IMR-90 (cell line): ENCODE measurements at regions not wholly inside any gene's neighbourhood (a gene's known extent, or its start where the extent isn't known, plus 50 kb on each side); places are given as distances from the start of the nearest gene placed in this dataset.

Experiments used
- ATAC-seq: fragments of 200-7000 bp; cut with Tn5 transposase; 2 replicates; pipeline ENCODE4 v1.9.1; 2020; ENCODE audit warnings: low read depth, mild to moderate bottlenecking, moderate library complexity
- BruUV-seq: library from RNA; stranded (reverse); fragments of 400-500 nt; replicated peaks from 2 replicates; lab custom pipeline; 2021; lab: Mats Ljungman, UMichigan
- CTCF ChIA-PET: fragments of 300-600 bp; formaldehyde crosslinking; extraction: SDS; loops from one replicate; lab custom pipeline; 2021; ENCODE audit warnings: antibody characterized with exemption; lab: Yijun Ruan, JAX
- POLR2A ChIA-PET: fragments of 300-600 bp; sonication (Branson Sonifier 250); formaldehyde crosslinking; loops from one replicate; lab custom pipeline; 2022; ENCODE audit warnings: antibody characterized with exemption; ENCODE audit not compliant: unreplicated experiment; lab: Charles Lee
- DNase-seq: peaks from one replicate; pipeline ENCODE4 v3.0.0; 2013
- H2AFZ ChIP-seq: replicated peaks from 2 replicates; pipeline ENCODE3; 2013; ENCODE audit warnings: low read length, mild to moderate bottlenecking; ENCODE audit not compliant: poor library complexity
- H2AK5ac ChIP-seq: 2 replicates; pipeline ENCODE4 v1.6.1; 2013; ENCODE audit warnings: low read depth, low read length, inconsistent platforms
- H2AK9ac ChIP-seq: replicated peaks from 2 replicates; pipeline ENCODE3; 2013; ENCODE audit warnings: mild to moderate bottlenecking, low read depth, low read length, moderate library complexity; ENCODE audit not compliant: poor library complexity
- H2BK120ac ChIP-seq: 2 replicates; pipeline ENCODE4 v1.6.1; 2013; ENCODE audit warnings: low read depth, low read length, inconsistent platforms
- H2BK15ac ChIP-seq: 3 replicates; pipeline ENCODE4 v1.6.1; 2013; ENCODE audit warnings: low read depth, low read length, inconsistent platforms
- H2BK20ac ChIP-seq: 2 replicates; pipeline ENCODE4 v1.6.1; 2013; ENCODE audit warnings: low read depth, mild to moderate bottlenecking, inconsistent platforms, low read length, moderate library complexity
- H2BK5ac ChIP-seq: 2 replicates; pipeline ENCODE4 v1.6.1; 2013; ENCODE audit warnings: mild to moderate bottlenecking, low read depth, low read length, inconsistent platforms; ENCODE audit not compliant: poor library complexity, severe bottlenecking
- H3K14ac ChIP-seq: replicated peaks from 2 replicates; pipeline ENCODE4 v1.6.1; 2013; ENCODE audit warnings: low read depth, low read length, inconsistent platforms
- H3K18ac ChIP-seq: 2 replicates; pipeline ENCODE4 v1.6.1; 2013; ENCODE audit warnings: low read depth, low read length, control low read depth
- H3K23ac ChIP-seq: 2 replicates; pipeline ENCODE4 v1.6.1; 2013; ENCODE audit warnings: low read depth, low read length, inconsistent platforms
- H3K27ac ChIP-seq: 2 replicates; pipeline ENCODE4 v1.5.1; 2013; ENCODE audit warnings: mild to moderate bottlenecking, control low read depth, low read length; ENCODE audit not compliant: insufficient read depth
- H3K27me3 ChIP-seq: 2 replicates; pipeline ENCODE4 v1.6.1; 2013; ENCODE audit warnings: low read length; ENCODE audit not compliant: control insufficient read depth, insufficient read depth
- H3K36me3 ChIP-seq: 2 replicates; pipeline ENCODE4 v1.6.1; 2013; ENCODE audit warnings: low read length, mixed read lengths; ENCODE audit not compliant: control insufficient read depth, insufficient read depth
- H3K4ac ChIP-seq: 2 replicates; pipeline ENCODE4 v1.6.1; 2013; ENCODE audit warnings: low read depth, low read length, inconsistent platforms
- H3K4me1 ChIP-seq: 2 replicates; pipeline ENCODE4 v1.6.1; 2013; ENCODE audit warnings: low read length, mixed read lengths; ENCODE audit not compliant: control insufficient read depth, insufficient read depth
- H3K4me2 ChIP-seq: 2 replicates; pipeline ENCODE4 v1.6.1; 2013; ENCODE audit warnings: low read depth, mild to moderate bottlenecking, control low read depth, low read length, moderate library complexity
- H3K4me3 ChIP-seq: 2 replicates; pipeline ENCODE4 v1.5.1; 2013; ENCODE audit warnings: low read depth, mild to moderate bottlenecking, control low read depth, low read length, moderate library complexity; ENCODE audit not compliant: insufficient read depth
- H3K56ac ChIP-seq: 2 replicates; pipeline ENCODE4 v1.6.1; 2013; ENCODE audit warnings: low read length, inconsistent platforms; ENCODE audit not compliant: insufficient read depth; ENCODE audit errors: extremely low read depth
- H3K79me1 ChIP-seq, 2 experiments: 2 replicates each; pipeline ENCODE4 v1.6.1; 2013; ENCODE audit warnings: low read length in 2 of 2, inconsistent platforms in 1 of 2, low read depth in 1 of 2
- H3K9ac ChIP-seq: 2 replicates; pipeline ENCODE4 v1.6.1; 2013; ENCODE audit warnings: low read depth, low read length, control low read depth
- H3K9me1 ChIP-seq: 2 replicates; pipeline ENCODE4 v1.6.1; 2013; ENCODE audit warnings: low read length, inconsistent platforms; ENCODE audit not compliant: insufficient read depth
- H3K9me3 ChIP-seq: 2 replicates; pipeline ENCODE4 v1.6.1; 2013; ENCODE audit warnings: low read length; ENCODE audit not compliant: control insufficient read depth, insufficient read depth
- H4K20me1 ChIP-seq: 2 replicates; pipeline ENCODE4 v1.6.1; 2013; ENCODE audit warnings: low read length, inconsistent platforms; ENCODE audit not compliant: insufficient read depth
- H4K5ac ChIP-seq: 2 replicates; pipeline ENCODE4 v1.6.1; 2013; ENCODE audit warnings: mild to moderate bottlenecking, low read depth, low read length, control low read depth
- H4K8ac ChIP-seq, 2 experiments: 2 replicates each; pipeline ENCODE4 v1.6.1; 2013; ENCODE audit warnings: low read depth in 2 of 2, low read length in 2 of 2, control low read depth in 1 of 2, inconsistent platforms in 1 of 2
- H4K91ac ChIP-seq: 2 replicates; pipeline ENCODE4 v1.6.1; 2013; ENCODE audit warnings: low read depth, low read length, inconsistent platforms; ENCODE audit not compliant: insufficient read depth
- BHLHE40 ChIP-seq: fragments of 150-350 bp; IDR thresholded peaks from 2 replicates; pipeline ENCODE4 v1.6.1; 2016; ENCODE audit warnings: mild to moderate bottlenecking, low read depth, low read length
- FOS ChIP-seq: fragments of 150-350 bp; IDR thresholded peaks from 2 replicates; pipeline ENCODE4 v1.6.1; 2016; ENCODE audit warnings: low read depth, low read length
- MAZ ChIP-seq: IDR thresholded peaks from 2 replicates; pipeline ENCODE4 v1.6.1; 2012; ENCODE audit warnings: low read depth, mild to moderate bottlenecking, low read length, improper control_type of control experiment, moderate library complexity, borderline replicate concordance
- MXI1 ChIP-seq: IDR thresholded peaks from 2 replicates; pipeline ENCODE4 v1.6.1; 2012; ENCODE audit warnings: low read depth, mild to moderate bottlenecking, low read length, moderate library complexity, borderline replicate concordance
- POLR2A ChIP-seq: IDR thresholded peaks from 2 replicates; pipeline ENCODE4 v1.6.1; 2012; ENCODE audit warnings: mild to moderate bottlenecking, low read depth, low read length
- RAD21 ChIP-seq: IDR thresholded peaks from 2 replicates; pipeline ENCODE4 v1.6.1; 2012; ENCODE audit warnings: low read length, improper control_type of control experiment
- RCOR1 ChIP-seq: IDR thresholded peaks from 2 replicates; pipeline ENCODE4 v1.6.1; 2012; ENCODE audit warnings: mild to moderate bottlenecking, low read length, improper control_type of control experiment; ENCODE audit not compliant: insufficient replicate concordance
- RFX5 ChIP-seq: IDR thresholded peaks from 2 replicates; pipeline ENCODE4 v1.8.0; 2012; ENCODE audit warnings: low read depth, mild to moderate bottlenecking, low read length, moderate library complexity
- SMC3 ChIP-seq: fragments of 150-350 bp; IDR thresholded peaks from 2 replicates; pipeline ENCODE4 v1.6.1; 2016; ENCODE audit warnings: low read depth, mild to moderate bottlenecking, antibody characterized with exemption, low read length, moderate library complexity
- WGBS, 2 experiments: methylation state at CpG; one replicate each; pipeline versions ENCODE4 v1.1.5 to v1.1.7; 2013; ENCODE audit warnings: missing lambda C conversion rate in 2 of 2; ENCODE audit not compliant: insufficient read length in 1 of 2; ENCODE audit errors: extremely low coverage in 2 of 2; 5-methylcytosine and 5-hydroxymethylcytosine counted together
- dilution Hi-C: fragments of 300-500 bp; cut with HindIII; formaldehyde crosslinking; loops from one replicate; pipeline ENCODE4 v1.14.3; 2018; ENCODE audit warnings: low sequenced_read_pairs; ENCODE audit not compliant: unreplicated experiment
- in situ Hi-C: fragments of 300-500 bp; cut with MboI; formaldehyde crosslinking; loops from 3 replicates; pipeline ENCODE4 v1.14.3; 2019; ENCODE audit warnings: low sequenced_read_pairs, inconsistent platforms, mixed read lengths
- intact Hi-C: fragments of 100-400 bp; cut with micrococcal nuclease; formaldehyde crosslinking; loops from 2 replicates; pipeline ENCODE4 v1.10.0; 2022
- TF ChIP-seq, protein P1 (sequence below): conservative IDR thresholded peaks from 2 replicates; pipeline ENCODE4 v1.5.1; 2012; ENCODE audit warnings: mild to moderate bottlenecking, low read depth, low read length, improper control_type of control experiment
- TF ChIP-seq, protein P2 (sequence below): fragments of 150-350 bp; IDR thresholded peaks from 2 replicates; pipeline ENCODE4 v1.6.1; 2017; ENCODE audit warnings: mild to moderate bottlenecking, antibody characterized with exemption, low read length, low read depth
- TF ChIP-seq, protein P3 (sequence below): fragments of 150-350 bp; IDR thresholded peaks from 2 replicates; pipeline ENCODE4 v1.6.1; 2016; ENCODE audit warnings: low read depth, mild to moderate bottlenecking, low read length, moderate library complexity, borderline replicate concordance

DNA sequence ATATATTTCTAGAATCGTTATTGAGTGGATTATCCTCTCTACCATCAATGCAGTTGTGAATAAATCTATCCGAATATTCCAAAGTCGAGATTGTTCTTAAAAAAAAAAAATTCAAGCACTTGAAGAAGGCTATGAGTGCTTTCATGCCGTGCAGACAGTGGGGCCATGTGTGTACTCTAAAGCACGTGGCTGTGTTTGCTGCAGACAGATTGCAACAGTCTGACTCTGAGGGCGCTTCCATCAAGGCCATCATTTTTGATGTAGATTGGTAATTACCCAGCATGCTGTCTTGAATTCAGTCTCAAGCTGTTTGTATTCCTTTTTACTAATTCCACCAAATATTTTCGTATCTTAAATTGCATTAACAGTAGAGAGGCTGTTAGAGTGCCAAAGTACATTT, 325.9 kb upstream of the LINC00305 start:
- H4K91ac ChIP-seq, result no peak overlapping the region
- DNase-seq, result no peak
- H3K9me1 ChIP-seq, result no peaks in the 10 kb centered on the region
- TF ChIP-seq MAZ, result no peak
- TF ChIP-seq MXI1, result no peak
- no peak for TF ChIP-seq FOS
- TF ChIP-seq, protein P1, sequence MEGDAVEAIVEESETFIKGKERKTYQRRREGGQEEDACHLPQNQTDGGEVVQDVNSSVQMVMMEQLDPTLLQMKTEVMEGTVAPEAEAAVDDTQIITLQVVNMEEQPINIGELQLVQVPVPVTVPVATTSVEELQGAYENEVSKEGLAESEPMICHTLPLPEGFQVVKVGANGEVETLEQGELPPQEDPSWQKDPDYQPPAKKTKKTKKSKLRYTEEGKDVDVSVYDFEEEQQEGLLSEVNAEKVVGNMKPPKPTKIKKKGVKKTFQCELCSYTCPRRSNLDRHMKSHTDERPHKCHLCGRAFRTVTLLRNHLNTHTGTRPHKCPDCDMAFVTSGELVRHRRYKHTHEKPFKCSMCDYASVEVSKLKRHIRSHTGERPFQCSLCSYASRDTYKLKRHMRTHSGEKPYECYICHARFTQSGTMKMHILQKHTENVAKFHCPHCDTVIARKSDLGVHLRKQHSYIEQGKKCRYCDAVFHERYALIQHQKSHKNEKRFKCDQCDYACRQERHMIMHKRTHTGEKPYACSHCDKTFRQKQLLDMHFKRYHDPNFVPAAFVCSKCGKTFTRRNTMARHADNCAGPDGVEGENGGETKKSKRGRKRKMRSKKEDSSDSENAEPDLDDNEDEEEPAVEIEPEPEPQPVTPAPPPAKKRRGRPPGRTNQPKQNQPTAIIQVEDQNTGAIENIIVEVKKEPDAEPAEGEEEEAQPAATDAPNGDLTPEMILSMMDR, result no peak
- no peak for TF ChIP-seq RCOR1
- TF ChIP-seq BHLHE40, result no peak
- TF ChIP-seq, protein P2, sequence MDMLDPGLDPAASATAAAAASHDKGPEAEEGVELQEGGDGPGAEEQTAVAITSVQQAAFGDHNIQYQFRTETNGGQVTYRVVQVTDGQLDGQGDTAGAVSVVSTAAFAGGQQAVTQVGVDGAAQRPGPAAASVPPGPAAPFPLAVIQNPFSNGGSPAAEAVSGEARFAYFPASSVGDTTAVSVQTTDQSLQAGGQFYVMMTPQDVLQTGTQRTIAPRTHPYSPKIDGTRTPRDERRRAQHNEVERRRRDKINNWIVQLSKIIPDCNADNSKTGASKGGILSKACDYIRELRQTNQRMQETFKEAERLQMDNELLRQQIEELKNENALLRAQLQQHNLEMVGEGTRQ, result no peak
- no peak for TF ChIP-seq POLR2A
- TF ChIP-seq RFX5, result no peak
- no peak for TF ChIP-seq RAD21
- TF ChIP-seq SMC3, result no peak
- TF ChIP-seq, protein P3, sequence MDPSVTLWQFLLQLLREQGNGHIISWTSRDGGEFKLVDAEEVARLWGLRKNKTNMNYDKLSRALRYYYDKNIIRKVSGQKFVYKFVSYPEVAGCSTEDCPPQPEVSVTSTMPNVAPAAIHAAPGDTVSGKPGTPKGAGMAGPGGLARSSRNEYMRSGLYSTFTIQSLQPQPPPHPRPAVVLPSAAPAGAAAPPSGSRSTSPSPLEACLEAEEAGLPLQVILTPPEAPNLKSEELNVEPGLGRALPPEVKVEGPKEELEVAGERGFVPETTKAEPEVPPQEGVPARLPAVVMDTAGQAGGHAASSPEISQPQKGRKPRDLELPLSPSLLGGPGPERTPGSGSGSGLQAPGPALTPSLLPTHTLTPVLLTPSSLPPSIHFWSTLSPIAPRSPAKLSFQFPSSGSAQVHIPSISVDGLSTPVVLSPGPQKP, result no peak
- no peak overlapping the region for H3K27ac ChIP-seq
- H4K20me1 ChIP-seq, result no peaks in the 10 kb centered on the region
- H2AK9ac ChIP-seq, result no peak overlapping the region
- H2BK5ac ChIP-seq, result no peak overlapping the region
- BruUV-seq, result no TSS peak
- WGBS, 2 experiments, result no CpG with 5 or more reads among the region's 7 CpGs
- intact Hi-C loops (no loop called here), in situ Hi-C loops (no loop called here), dilution Hi-C loops (no loop called here)
- H3K36me3 ChIP-seq, result no peaks in the 10 kb centered on the region
- no peaks in the 10 kb centered on the region for H3K27me3 ChIP-seq
- H3K4me2 ChIP-seq, result no peak overlapping the region
- H2AFZ ChIP-seq, result no peak overlapping the region
- no peak overlapping the region for H3K4ac ChIP-seq
- no peak overlapping the region for H3K14ac ChIP-seq
- no peak overlapping the region for H4K8ac ChIP-seq
- peaks cover 8% of the 10 kb centered on the region for H3K9me3 ChIP-seq
- no peak overlapping the region for H3K56ac ChIP-seq
- H2BK15ac ChIP-seq, result no peak overlapping the region
- ChIA-PET POLR2A (no interaction called here), CTCF (no interaction called here)
- no peak overlapping the region for H2BK120ac ChIP-seq
- H3K79me1 ChIP-seq, result no peaks in the 10 kb centered on the region
- no peak overlapping the region for H4K5ac ChIP-seq
- H2AK5ac ChIP-seq, result no peak overlapping the region
- no peak overlapping the region for H3K23ac ChIP-seq
- H3K4me3 ChIP-seq, result no peak overlapping the region
- no peaks in the 10 kb centered on the region for H3K4me1 ChIP-seq
- no peak overlapping the region for H3K18ac ChIP-seq
- no peak overlapping the region for H3K9ac ChIP-seq
- H2BK20ac ChIP-seq, result no peak overlapping the region
- ATAC-seq, result no peak
